Stimulated activated CD4-positive, alpha-beta T cell treated with anti-CD3 and anti-CD28 coated beads, Interleukin-12 subunit alpha, Interleukin-12 subunit beta, amount 100 ng/mL, for 48 hours (primary cell): ENCODE measurements at regions not wholly inside any gene's neighbourhood (a gene's known extent, or its start where the extent isn't known, plus 50 kb on each side); places are given as distances from the start of the nearest gene placed in this dataset.
A peak's percentile ranks its signal among the peaks of the same experiment; 100 is the strongest.
"Not testable (repeated sequence)": the region's sequence is repeated elsewhere in the genome, so short reads cannot be mapped to it uniquely, and the experiment has no call there.

ENCODE experiments used
- DNase-seq, 3 donors: peaks; one replicate each; pipeline ENCODE4 v3.0.0-alpha.2; 2020; ENCODE audit warnings: low read depth in 2 of 3, low spot score in 1 of 3

GRCh38 chr9:104980039-104980654, 52.2 kb upstream of the ABCA1 start:
- DNase-seq = no peak

- no peak for DNase-seq
Measured at GRCh38 chr9:104981543-104982129, 53.7 kb upstream of the ABCA1 start.

- no peak for DNase-seq
Measured at GRCh38 chr9:104982543-104982942, 54.6 kb upstream of the ABCA1 start.

- DNase-seq = no peak
Measured at GRCh38 chr9:104983491-104983890, 55.5 kb upstream of the ABCA1 start.

- no peak for DNase-seq
Measured at GRCh38 chr9:104984121-104984520, 56.2 kb upstream of the ABCA1 start.

GRCh38 chr9:104984542-104984941, 56.6 kb upstream of the ABCA1 start:
- no peak for DNase-seq

GRCh38 chr9:104984948-104985347, 57.0 kb upstream of the ABCA1 start:
- DNase-seq = no peak

- no peak for DNase-seq
Measured at GRCh38 chr9:104986096-104986495, 58.1 kb upstream of the ABCA1 start.

- no peak for DNase-seq
Measured at GRCh38 chr9:104987743-104988142, 59.8 kb upstream of the ABCA1 start.

- no peak for DNase-seq
Measured at GRCh38 chr9:104988539-104988938, 60.6 kb upstream of the ABCA1 start.

GRCh38 chr9:104991144-104991953, 63.4 kb upstream of the ABCA1 start:
- peak; percentile 74 to 85 (median 79) for DNase-seq

GRCh38 chr9:104992659-104993058, 64.7 kb upstream of the ABCA1 start:
- DNase-seq = no peak

- DNase-seq = no peak
Measured at GRCh38 chr9:104993291-104993963, 65.5 kb upstream of the ABCA1 start.

GRCh38 chr9:104997536-104997935, 69.6 kb upstream of the ABCA1 start:
- no peak for DNase-seq

- DNase-seq = no peak
Measured at GRCh38 chr9:104999136-104999535, 71.2 kb upstream of the ABCA1 start.

GRCh38 chr9:105000529-105000928, 72.6 kb upstream of the ABCA1 start:
- DNase-seq = not testable (repeated sequence)

GRCh38 chr9:105004466-105005090, 76.6 kb upstream of the ABCA1 start:
- no peak for DNase-seq

- DNase-seq = no peak
Measured at GRCh38 chr9:105005186-105005585, 77.2 kb upstream of the ABCA1 start.

GRCh38 chr9:105006514-105006913, 78.6 kb upstream of the ABCA1 start:
- DNase-seq = no peak

GRCh38 chr9:105007143-105007542, 79.2 kb upstream of the ABCA1 start:
- peak in 1 of 3 donors; percentile 31 for DNase-seq

GRCh38 chr9:105010089-105010488, 82.1 kb upstream of the ABCA1 start:
- DNase-seq = not testable (repeated sequence)
